ENCODE measurements at regions not wholly inside any gene's neighbourhood (a gene's known extent, or its start where the extent isn't known, plus 50 kb on each side); places are given as distances from the start of the nearest gene placed in this dataset.

DNA sequence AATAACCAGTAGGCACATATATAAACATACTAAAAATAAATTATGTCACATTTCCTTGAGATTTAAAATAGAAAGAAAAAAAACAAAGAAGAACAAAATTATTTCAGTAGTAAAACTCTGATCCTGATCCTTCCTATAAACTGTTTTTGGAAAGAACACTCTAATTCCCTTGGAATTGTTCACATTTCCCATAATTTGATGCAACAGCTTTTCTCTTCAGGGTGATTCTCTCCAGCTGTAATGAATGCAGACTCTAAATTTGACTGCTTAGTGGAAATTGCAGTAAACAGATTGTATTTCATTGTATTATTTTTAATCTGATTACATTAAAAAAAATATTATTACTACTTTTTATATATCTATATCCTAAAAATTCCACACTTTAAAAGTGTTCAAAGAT, 70.2 kb upstream of the ABI3BP start:
- no peak overlapping the region for H3K27ac ChIP-seq
- H3K27me3 ChIP-seq (ENCODE audit: insufficient read depth in 3 of 3, low read length in 2 of 3), result no peaks in the 10 kb centered on the region
- no peak overlapping the region for H3K4me3 ChIP-seq
- intact Hi-C loops (cut with DNase I), result no loop called here
- ATAC-seq (no peak), DNase-seq (no peak)
- TF ChIP-seq CTCF (IDR thresholded peaks at IDR 0.05), result no peak
- H3K36me3 ChIP-seq (ENCODE audit: insufficient read depth in 1 of 2, low read depth in 1 of 2), result no peaks in the 10 kb centered on the region
- H3K9me3 ChIP-seq, result no peaks in the 10 kb centered on the region
- H3K4me1 ChIP-seq, result no peaks in the 10 kb centered on the region

DNA sequence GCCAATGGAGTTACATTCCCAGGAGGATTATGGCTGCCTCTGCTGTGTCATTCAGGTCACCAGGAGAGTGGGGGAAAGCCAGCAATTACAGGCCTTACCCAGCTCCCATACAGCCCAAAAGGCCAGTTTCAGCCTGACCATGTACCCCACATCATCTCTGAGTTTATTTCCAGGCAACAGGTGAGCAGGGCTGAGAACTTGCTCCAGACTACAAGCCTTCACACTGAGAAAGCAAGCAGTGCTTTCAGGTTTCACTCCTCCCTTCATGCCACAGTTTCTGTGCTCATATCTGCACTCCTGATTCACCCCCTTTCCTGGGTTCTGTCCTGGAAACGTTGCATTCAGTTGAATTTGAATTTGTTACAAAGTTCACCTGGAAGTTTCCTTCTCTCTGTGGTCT, 68.1 kb upstream of the ABI3BP start:
- no peak overlapping the region for H3K27ac ChIP-seq
- no peak for DNase-seq
- no peaks in the 10 kb centered on the region for H3K27me3 ChIP-seq (ENCODE audit: insufficient read depth in 3 of 3, low read length in 2 of 3)
- H3K4me3 ChIP-seq, result no peak overlapping the region
- WGBS, 3 donors, result 50 to 72% (median 58%) methylated on average over 1 of the region's 1 CpG
- intact Hi-C loops (cut with DNase I), result loop anchor here in 1 of 2 donors (2.0 kb wide), 1 partner anchor 23 kb away; no protein-coding TSS in a partner anchor
- TF ChIP-seq CTCF (IDR thresholded peaks at IDR 0.05), result no peak
- no peaks in the 10 kb centered on the region for H3K4me1 ChIP-seq
- peaks cover 17% of the 10 kb centered on the region for H3K9me3 ChIP-seq
- H3K36me3 ChIP-seq (ENCODE audit: insufficient read depth in 1 of 2, low read depth in 1 of 2), result no peaks in the 10 kb centered on the region
- ATAC-seq, result no peak

DNA sequence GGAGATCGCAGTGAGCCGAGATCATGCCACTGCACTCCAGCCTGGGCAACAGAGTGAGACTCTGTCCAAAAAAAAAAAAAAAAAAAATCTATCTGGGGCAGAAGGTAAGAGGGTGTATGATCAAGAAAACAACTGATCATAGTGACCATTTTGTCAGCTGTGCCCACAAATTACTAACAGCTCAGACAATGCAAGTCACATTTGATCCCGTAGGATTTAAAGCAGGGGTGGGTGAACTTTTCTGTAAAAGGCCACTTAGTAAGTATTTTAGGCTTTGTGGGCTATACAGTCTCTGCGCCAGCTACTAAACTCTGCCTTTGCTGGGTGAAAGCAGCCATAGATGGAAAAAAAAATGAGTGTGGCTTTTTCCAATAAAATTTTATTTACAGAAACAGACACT, 57.6 kb upstream of the ABI3BP start:
- no peak for TF ChIP-seq CTCF (IDR thresholded peaks at IDR 0.05)
- intact Hi-C loops (cut with DNase I), result no loop called here
- no peak overlapping the region for H3K27ac ChIP-seq
- 92 to 94% (median 92%) methylated on average over 4 of the region's 4 CpGs for WGBS, 3 donors
- no peak overlapping the region for H3K4me3 ChIP-seq
- no peaks in the 10 kb centered on the region for H3K9me3 ChIP-seq
- H3K4me1 ChIP-seq, result no peaks in the 10 kb centered on the region
- H3K27me3 ChIP-seq (ENCODE audit: insufficient read depth in 3 of 3, low read length in 2 of 3), result no peaks in the 10 kb centered on the region
- DNase-seq (no peak), ATAC-seq (no peak)
- H3K36me3 ChIP-seq (ENCODE audit: insufficient read depth in 1 of 2, low read depth in 1 of 2), result no peaks in the 10 kb centered on the region

- no peaks in the 10 kb centered on the region for H3K4me1 ChIP-seq
- 26 to 48% (median 30%) methylated on average over 5 of the region's 5 CpGs for WGBS, 3 donors
- H3K27me3 ChIP-seq (ENCODE audit: insufficient read depth in 3 of 3, low read length in 2 of 3), result no peaks in the 10 kb centered on the region
- H3K27ac ChIP-seq, result no peak overlapping the region
- H3K4me3 ChIP-seq, result no peak overlapping the region
- intact Hi-C loops (cut with DNase I), result no loop called here
- ATAC-seq (no peak), DNase-seq (no peak)
- no peaks in the 10 kb centered on the region for H3K36me3 ChIP-seq (ENCODE audit: insufficient read depth in 1 of 2, low read depth in 1 of 2)
- no peaks in the 10 kb centered on the region for H3K9me3 ChIP-seq
- TF ChIP-seq CTCF (IDR thresholded peaks at IDR 0.05), result no peak
Observed at GRCh38 chr3:101050046-101050445, 56.8 kb upstream of the ABI3BP start.

DNA sequence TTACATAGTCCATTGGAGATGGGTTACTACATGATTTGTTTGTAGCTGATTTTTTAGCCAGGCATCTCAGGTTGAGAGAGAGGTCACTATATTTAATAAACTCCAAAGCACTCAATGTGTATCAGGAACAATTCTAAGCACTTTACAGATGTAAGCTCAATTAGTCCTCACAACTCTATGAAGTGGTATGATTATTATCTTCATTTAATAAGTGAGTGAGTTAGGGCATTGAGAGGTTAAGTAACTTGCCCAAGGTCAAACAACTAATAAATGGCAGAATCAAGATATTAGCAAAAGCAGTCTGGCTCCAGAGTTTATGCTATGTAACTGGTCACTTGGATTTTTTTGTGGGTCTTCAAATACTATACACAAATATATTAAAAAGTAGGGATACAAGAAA, 56.3 kb upstream of the ABI3BP start:
- Histone ChIP-seq H3K36me3 (ENCODE audit: insufficient read depth in 1 of 2, low read depth in 1 of 2) (no peaks in the 10 kb centered on the region), H3K27me3 (ENCODE audit: insufficient read depth in 3 of 3, low read length in 2 of 3) (no peaks in the 10 kb centered on the region), H3K4me1 (no peaks in the 10 kb centered on the region), H3K27ac (no peak overlapping the region), H3K9me3 (no peaks in the 10 kb centered on the region), H3K4me3 (no peak overlapping the region)
- intact Hi-C loops (cut with DNase I), result no loop called here
- TF ChIP-seq CTCF (IDR thresholded peaks at IDR 0.05), result no peak
- ATAC-seq (no peak), DNase-seq (no peak)

Measured in psoas muscle (tissue), 7 donors.